Ecto neural progenitor cell (in vitro differentiated cells): ENCODE measurements at regions not wholly inside any gene's neighbourhood (a gene's known extent, or its start where the extent isn't known, plus 50 kb on each side); places are given as distances from the start of the nearest gene placed in this dataset.
"Not testable (repeated sequence)": the region's sequence is repeated elsewhere in the genome, so short reads cannot be mapped to it uniquely, and the experiment has no call there.

Experiments used
- DNase-seq: peaks from one replicate; pipeline ENCODE4 v3.0.0-alpha.2; 2018; ENCODE audit warnings: low spot score

GRCh38 chr9:108765265-108765664 lies 90.5 kb downstream of the ACTL7B start:
- DNase-seq = no peak

- no peak for DNase-seq
These were observed 93.3 kb downstream of the ACTL7B start for GRCh38 chr9:108762348-108763055.

GRCh38 chr9:108761655-108762347 lies 94.0 kb downstream of the ACTL7B start:
- DNase-seq = peak; percentile 68

- DNase-seq = no peak
These were observed 94.9 kb downstream of the ACTL7B start for GRCh38 chr9:108760841-108761240.

- DNase-seq = no peak
These were observed 96.0 kb downstream of the ACTL7B start for GRCh38 chr9:108759835-108760234.

GRCh38 chr9:108759399-108759798 lies 96.4 kb downstream of the ACTL7B start:
- no peak for DNase-seq

- DNase-seq = no peak
These were observed 98.9 kb downstream of the ACTL7B start for GRCh38 chr9:108756746-108757490.

GRCh38 chr9:108755979-108756378 lies 99.8 kb downstream of the ACTL7B start:
- no peak for DNase-seq

- DNase-seq = no peak
These were observed 104.4 kb downstream of the ACTL7B start for GRCh38 chr9:108751369-108751768.

GRCh38 chr9:108750661-108751215 lies 105.0 kb downstream of the ACTL7B start:
- DNase-seq = no peak

- DNase-seq = no peak
These were observed 107.0 kb downstream of the ACTL7B start for GRCh38 chr9:108748776-108749175.

GRCh38 chr9:108746864-108747263 lies 108.9 kb downstream of the ACTL7B start:
- DNase-seq = no peak

- DNase-seq = no peak
These were observed 109.8 kb downstream of the ACTL7B start for GRCh38 chr9:108746001-108746400.

- no peak for DNase-seq
These were observed 111.1 kb downstream of the ACTL7B start for GRCh38 chr9:108744641-108745040.

- peak; percentile 60 for DNase-seq
These were observed 111.8 kb downstream of the ACTL7B start for GRCh38 chr9:108743901-108744371.

- no peak for DNase-seq
These were observed 112.4 kb downstream of the ACTL7B start for GRCh38 chr9:108743416-108743815.

GRCh38 chr9:108742191-108742590 lies 113.6 kb downstream of the ACTL7B start:
- DNase-seq = no peak

GRCh38 chr9:108731292-108731691 lies 124.5 kb downstream of the ACTL7B start:
- DNase-seq = not testable (repeated sequence)

GRCh38 chr9:108727580-108728111 lies 128.1 kb downstream of the ACTL7B start:
- DNase-seq = no peak

- no peak for DNase-seq
These were observed 131.1 kb downstream of the ACTL7B start for GRCh38 chr9:108724652-108725051.

GRCh38 chr9:108724122-108724521 lies 131.7 kb downstream of the ACTL7B start:
- no peak for DNase-seq

- DNase-seq = no peak
These were observed 133.4 kb downstream of the ACTL7B start for GRCh38 chr9:108722396-108722795.
